ENCODE measurements at regions not wholly inside any gene's neighbourhood (a gene's known extent, or its start where the extent isn't known, plus 50 kb on each side); places are given as distances from the start of the nearest gene placed in this dataset.

DNA sequence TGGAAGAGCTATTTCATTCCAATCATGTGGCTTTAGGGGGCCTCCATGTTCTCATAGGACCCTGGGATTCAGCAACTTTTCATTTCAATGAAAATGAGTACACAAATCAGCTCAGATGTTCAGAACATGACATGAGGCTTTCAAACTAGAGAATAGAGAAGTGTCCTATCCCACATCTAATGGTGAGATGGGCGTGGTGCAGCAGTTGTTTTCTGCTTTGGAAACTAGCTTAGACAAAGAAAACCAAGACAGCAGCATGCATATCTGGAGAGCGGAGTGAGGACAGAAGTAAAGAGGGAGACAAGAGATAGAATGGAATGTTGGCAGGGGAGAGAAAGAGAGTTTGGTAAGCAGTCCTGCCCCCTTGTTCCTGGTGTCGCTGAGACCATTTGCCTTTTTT is 1009.1 kb upstream of the IGFBP7 start:
- H3K79me1 ChIP-seq (replicated peaks; ENCODE audit: low read length, poor library complexity, severe bottlenecking), result no peaks in the 10 kb centered on the region

DNA sequence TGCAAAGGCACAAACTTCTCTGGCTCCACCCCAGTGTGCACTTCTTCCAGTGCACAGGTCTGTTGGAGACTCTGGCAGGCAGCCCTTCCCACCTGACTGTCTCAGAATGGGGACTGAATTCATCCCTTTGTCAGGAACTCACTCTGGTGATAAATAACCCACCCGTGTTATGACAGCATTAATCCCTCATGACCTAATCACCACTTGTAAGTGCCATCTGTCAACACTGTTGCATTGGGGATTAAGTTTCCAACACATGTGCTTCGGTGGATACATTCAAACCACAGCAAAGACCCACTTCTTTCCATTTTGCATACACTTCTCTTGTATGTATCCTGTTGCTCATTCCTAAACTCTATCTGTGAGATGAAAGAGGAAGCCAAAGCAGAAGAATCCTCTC is 1002.9 kb upstream of the IGFBP7 start:
- no peak overlapping the region for H2BK15ac ChIP-seq (ENCODE audit: low read depth, poor library complexity, severe bottlenecking)
- H3K9me3 ChIP-seq (ENCODE audit: control insufficient read depth, low read length), result no peaks in the 10 kb centered on the region
- H3K27me3 ChIP-seq (ENCODE audit: control insufficient read depth in 1 of 2, insufficient read depth in 1 of 2, low read length in 2 of 2), result no peaks in the 10 kb centered on the region
- 33% methylated on average over 2 of the region's 2 CpGs for WGBS
- no peak overlapping the region for H4K8ac ChIP-seq (ENCODE audit: low read length)
- no peak overlapping the region for H2BK5ac ChIP-seq (ENCODE audit: low read depth, low read length, poor library complexity, severe bottlenecking)
- no peak overlapping the region for H3K18ac ChIP-seq (ENCODE audit: low read depth in 1 of 2, low read length in 2 of 2)
- no peak overlapping the region for H2BK120ac ChIP-seq (ENCODE audit: low read depth, low read length)
- H3K4me1 ChIP-seq (ENCODE audit: control insufficient read depth, insufficient read depth, low read depth, low read length), result no peaks in the 10 kb centered on the region
- H3K14ac ChIP-seq (ENCODE audit: low read length in 2 of 2), result no peak overlapping the region
- no peak overlapping the region for H3K27ac ChIP-seq (ENCODE audit: low read length, poor library complexity, severe bottlenecking)
- no peak overlapping the region for H3K4ac ChIP-seq (ENCODE audit: low read depth in 1 of 2, low read length in 2 of 2)
- no peak overlapping the region for H2BK12ac ChIP-seq (ENCODE audit: low read length in 2 of 2)
- no peaks in the 10 kb centered on the region for H3K79me1 ChIP-seq (replicated peaks; ENCODE audit: low read length, poor library complexity, severe bottlenecking)
- H3K9ac ChIP-seq (ENCODE audit: low read length), result no peak overlapping the region
- H3K36me3 ChIP-seq (ENCODE audit: control insufficient read depth in 1 of 2, insufficient read depth in 2 of 2, low read depth in 1 of 2, low read length in 2 of 2), result no peaks in the 10 kb centered on the region
- no peak overlapping the region for H3K4me2 ChIP-seq (ENCODE audit: low read length, poor library complexity, severe bottlenecking)
- no peak overlapping the region for H2AFZ ChIP-seq (ENCODE audit: low read depth, low read length)
- no peak overlapping the region for H2AK5ac ChIP-seq (ENCODE audit: low read length, severe bottlenecking)
- no peak overlapping the region for H4K91ac ChIP-seq (ENCODE audit: low read length)
- H3K4me3 ChIP-seq (ENCODE audit: insufficient read depth in 1 of 2, low read depth in 1 of 2, low read length in 2 of 2), result no peak overlapping the region
- no peak overlapping the region for H3K23ac ChIP-seq (ENCODE audit: low read length in 2 of 2)
- no peak for DNase-seq

More for the DNA sequence above, 1009.1 kb upstream of the IGFBP7 start:
- Histone ChIP-seq H3K9ac (ENCODE audit: low read length) (no peak overlapping the region), H3K4ac (ENCODE audit: low read depth in 1 of 2, low read length in 2 of 2) (no peak overlapping the region), H2BK12ac (ENCODE audit: low read length in 2 of 2) (no peak overlapping the region), H4K8ac (ENCODE audit: low read length) (no peak overlapping the region), H4K91ac (ENCODE audit: low read length) (no peak overlapping the region), H2AFZ (ENCODE audit: low read depth, low read length) (no peak overlapping the region), H2BK5ac (ENCODE audit: low read depth, low read length, poor library complexity, severe bottlenecking) (no peak overlapping the region), H2BK120ac (ENCODE audit: low read depth, low read length) (no peak overlapping the region), H2AK5ac (ENCODE audit: low read length, severe bottlenecking) (no peak overlapping the region), H3K14ac (ENCODE audit: low read length in 2 of 2) (no peak overlapping the region), H3K27ac (ENCODE audit: low read length, poor library complexity, severe bottlenecking) (no peak overlapping the region), H3K9me3 (ENCODE audit: control insufficient read depth, low read length) (no peaks in the 10 kb centered on the region), H3K4me3 (ENCODE audit: insufficient read depth in 1 of 2, low read depth in 1 of 2, low read length in 2 of 2) (no peak overlapping the region), H3K27me3 (ENCODE audit: control insufficient read depth in 1 of 2, insufficient read depth in 1 of 2, low read length in 2 of 2) (no peaks in the 10 kb centered on the region), H3K23ac (ENCODE audit: low read length in 2 of 2) (no peak overlapping the region), H3K18ac (ENCODE audit: low read depth in 1 of 2, low read length in 2 of 2) (no peak overlapping the region), H2BK15ac (ENCODE audit: low read depth, poor library complexity, severe bottlenecking) (no peak overlapping the region), H3K36me3 (ENCODE audit: control insufficient read depth in 1 of 2, insufficient read depth in 2 of 2, low read depth in 1 of 2, low read length in 2 of 2) (no peaks in the 10 kb centered on the region), H3K4me2 (ENCODE audit: low read length, poor library complexity, severe bottlenecking) (no peak overlapping the region), H3K4me1 (ENCODE audit: control insufficient read depth, insufficient read depth, low read depth, low read length) (no peaks in the 10 kb centered on the region)
- WGBS, result 94% methylated on average over 3 of the region's 3 CpGs
- DNase-seq, result no peak

GRCh38 chr4:58111818-58112217 is 1001.6 kb upstream of the IGFBP7 start:
- WGBS, result 85% methylated on average over 2 of the region's 2 CpGs
- Histone ChIP-seq H3K4me3 (ENCODE audit: insufficient read depth in 1 of 2, low read depth in 1 of 2, low read length in 2 of 2) (no peak overlapping the region), H3K27ac (ENCODE audit: low read length, poor library complexity, severe bottlenecking) (no peak overlapping the region)

GRCh38 chr4:58093352-58093751 is 983.2 kb upstream of the IGFBP7 start:
- Histone ChIP-seq H2BK120ac (ENCODE audit: low read depth, low read length) (no peak overlapping the region), H2BK5ac (ENCODE audit: low read depth, low read length, poor library complexity, severe bottlenecking) (no peak overlapping the region), H2BK12ac (ENCODE audit: low read length in 2 of 2) (no peak overlapping the region), H2AFZ (ENCODE audit: low read depth, low read length) (no peak overlapping the region), H3K79me1 (replicated peaks; ENCODE audit: low read length, poor library complexity, severe bottlenecking) (no peaks in the 10 kb centered on the region), H4K91ac (ENCODE audit: low read length) (no peak overlapping the region), H3K23ac (ENCODE audit: low read length in 2 of 2) (no peak overlapping the region), H3K14ac (ENCODE audit: low read length in 2 of 2) (no peak overlapping the region), H2BK15ac (ENCODE audit: low read depth, poor library complexity, severe bottlenecking) (no peak overlapping the region), H3K18ac (ENCODE audit: low read depth in 1 of 2, low read length in 2 of 2) (no peak overlapping the region), H3K4me3 (ENCODE audit: insufficient read depth in 1 of 2, low read depth in 1 of 2, low read length in 2 of 2) (no peak overlapping the region), H3K4ac (ENCODE audit: low read depth in 1 of 2, low read length in 2 of 2) (no peak overlapping the region), H3K9me3 (ENCODE audit: control insufficient read depth, low read length) (no peaks in the 10 kb centered on the region), H3K27ac (ENCODE audit: low read length, poor library complexity, severe bottlenecking) (no peak overlapping the region), H3K4me2 (ENCODE audit: low read length, poor library complexity, severe bottlenecking) (no peak overlapping the region), H2AK5ac (ENCODE audit: low read length, severe bottlenecking) (no peak overlapping the region), H3K4me1 (ENCODE audit: control insufficient read depth, insufficient read depth, low read depth, low read length) (no peaks in the 10 kb centered on the region), H3K27me3 (ENCODE audit: control insufficient read depth in 1 of 2, insufficient read depth in 1 of 2, low read length in 2 of 2) (no peaks in the 10 kb centered on the region), H3K9ac (ENCODE audit: low read length) (no peak overlapping the region), H4K8ac (ENCODE audit: low read length) (no peak overlapping the region), H3K36me3 (ENCODE audit: control insufficient read depth in 1 of 2, insufficient read depth in 2 of 2, low read depth in 1 of 2, low read length in 2 of 2) (no peaks in the 10 kb centered on the region)
- WGBS, result 94% methylated on average over 3 of the region's 4 CpGs
- no peak for DNase-seq

More at GRCh38 chr4:58111818-58112217, 1001.6 kb upstream of the IGFBP7 start:
- H3K36me3 ChIP-seq (ENCODE audit: control insufficient read depth in 1 of 2, insufficient read depth in 2 of 2, low read depth in 1 of 2, low read length in 2 of 2), result no peaks in the 10 kb centered on the region
- DNase-seq, result no peak
- H3K9ac ChIP-seq (ENCODE audit: low read length), result no peak overlapping the region
- no peak overlapping the region for H2BK15ac ChIP-seq (ENCODE audit: low read depth, poor library complexity, severe bottlenecking)
- no peak overlapping the region for H3K18ac ChIP-seq (ENCODE audit: low read depth in 1 of 2, low read length in 2 of 2)
- no peak overlapping the region for H3K4ac ChIP-seq (ENCODE audit: low read depth in 1 of 2, low read length in 2 of 2)
- H3K79me1 ChIP-seq (replicated peaks; ENCODE audit: low read length, poor library complexity, severe bottlenecking), result no peaks in the 10 kb centered on the region
- H2BK12ac ChIP-seq (ENCODE audit: low read length in 2 of 2), result no peak overlapping the region
- H2BK120ac ChIP-seq (ENCODE audit: low read depth, low read length), result no peak overlapping the region
- no peak overlapping the region for H4K91ac ChIP-seq (ENCODE audit: low read length)
- no peak overlapping the region for H2AFZ ChIP-seq (ENCODE audit: low read depth, low read length)
- H3K4me1 ChIP-seq (ENCODE audit: control insufficient read depth, insufficient read depth, low read depth, low read length), result no peaks in the 10 kb centered on the region
- no peak overlapping the region for H3K14ac ChIP-seq (ENCODE audit: low read length in 2 of 2)
- H3K23ac ChIP-seq (ENCODE audit: low read length in 2 of 2), result no peak overlapping the region
- H2BK5ac ChIP-seq (ENCODE audit: low read depth, low read length, poor library complexity, severe bottlenecking), result no peak overlapping the region
- no peaks in the 10 kb centered on the region for H3K9me3 ChIP-seq (ENCODE audit: control insufficient read depth, low read length)
- no peak overlapping the region for H4K8ac ChIP-seq (ENCODE audit: low read length)
- no peaks in the 10 kb centered on the region for H3K27me3 ChIP-seq (ENCODE audit: control insufficient read depth in 1 of 2, insufficient read depth in 1 of 2, low read length in 2 of 2)
- H3K4me2 ChIP-seq (ENCODE audit: low read length, poor library complexity, severe bottlenecking), result no peak overlapping the region
- H2AK5ac ChIP-seq (ENCODE audit: low read length, severe bottlenecking), result no peak overlapping the region

Data from mesenchymal stem cell (in vitro differentiated cells and primary cell).